ENCODE measurements at regions not wholly inside any gene's neighbourhood (a gene's known extent, or its start where the extent isn't known, plus 50 kb on each side); places are given as distances from the start of the nearest gene placed in this dataset.

DNA sequence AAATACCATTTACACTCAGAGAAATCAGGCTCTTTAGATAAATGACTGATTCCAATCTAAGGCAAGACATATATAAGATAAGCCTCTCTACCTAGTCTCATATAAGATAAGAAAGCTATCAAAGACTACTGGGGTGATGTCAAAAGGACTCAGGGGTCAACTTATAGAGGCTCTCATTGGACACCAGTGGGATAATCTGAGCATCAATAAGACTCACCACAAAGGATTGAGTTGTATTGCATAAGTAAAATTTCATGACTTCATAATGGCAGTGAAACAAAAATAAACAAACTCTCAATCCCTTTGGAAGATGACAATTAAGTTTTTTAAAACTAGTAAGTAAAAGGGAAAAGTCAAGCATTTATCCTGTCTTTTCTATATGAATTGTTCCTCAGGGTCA lies 317.8 kb downstream of the SHQ1 start (continued):
- TF ChIP-seq SIX5 (IDR thresholded peaks at IDR 0.05; ENCODE audit: low read depth, low read length): no peak
- TF ChIP-seq HDAC6 (IDR thresholded peaks at IDR 0.05; ENCODE audit: low read depth, low read length): no peak
- no peak for TF ChIP-seq CTBP2 (IDR thresholded peaks at IDR 0.05; ENCODE audit: borderline replicate concordance, insufficient read depth, insufficient read length, low read length)
- TF ChIP-seq, protein P1, sequence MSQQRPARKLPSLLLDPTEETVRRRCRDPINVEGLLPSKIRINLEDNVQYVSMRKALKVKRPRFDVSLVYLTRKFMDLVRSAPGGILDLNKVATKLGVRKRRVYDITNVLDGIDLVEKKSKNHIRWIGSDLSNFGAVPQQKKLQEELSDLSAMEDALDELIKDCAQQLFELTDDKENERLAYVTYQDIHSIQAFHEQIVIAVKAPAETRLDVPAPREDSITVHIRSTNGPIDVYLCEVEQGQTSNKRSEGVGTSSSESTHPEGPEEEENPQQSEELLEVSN (IDR thresholded peaks at IDR 0.05): no peak
- TF ChIP-seq CBX5 (IDR thresholded peaks at IDR 0.05; ENCODE audit: low read depth, low read length): no peak
- TF ChIP-seq KDM4A (IDR thresholded peaks at IDR 0.05; ENCODE audit: low read depth, low read length, severe bottlenecking): no peak
- TF ChIP-seq MAX (IDR thresholded peaks at IDR 0.05): no peak
- TF ChIP-seq SP1 (IDR thresholded peaks at IDR 0.05; ENCODE audit: low read depth, low read length): no peak

Measured in H1 (cell line).